ENCODE measurements at regions not wholly inside any gene's neighbourhood (a gene's known extent, or its start where the extent isn't known, plus 50 kb on each side); places are given as distances from the start of the nearest gene placed in this dataset.

DNA sequence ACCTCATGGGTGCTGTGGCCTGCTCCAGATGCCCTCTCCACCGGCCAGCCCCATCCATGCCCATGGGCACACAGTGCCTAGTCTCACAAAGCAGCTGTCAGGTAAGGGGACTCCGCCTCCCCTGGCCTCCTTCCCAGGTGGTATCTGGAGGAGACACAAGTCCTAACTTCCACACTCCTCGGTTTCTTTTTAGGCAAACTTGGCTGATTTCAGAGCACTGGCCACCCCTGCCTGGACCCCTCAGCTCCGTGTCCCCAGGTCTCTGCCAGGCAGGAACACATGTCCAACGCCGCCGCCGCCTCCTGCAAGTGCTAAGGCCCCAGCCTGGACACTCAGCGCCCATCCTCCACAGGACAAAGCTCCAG lies 324.1 kb upstream of the DIO3 start:
- TF ChIP-seq POLR2AphosphoS5 (IDR thresholded peaks at IDR 0.05; ENCODE audit: low read depth, low read length) = no peak
- no peak for TF ChIP-seq POLR2A (IDR thresholded peaks at IDR 0.05; ENCODE audit: low read depth, low read length)
- no peak for TF ChIP-seq TAF1 (IDR thresholded peaks at IDR 0.05; ENCODE audit: low read depth, low read length)
- no peak for TF ChIP-seq SPI1 (IDR thresholded peaks at IDR 0.05; ENCODE audit: low read depth, low read length)
